ENCODE measurements at regions not wholly inside any gene's neighbourhood (a gene's known extent, or its start where the extent isn't known, plus 50 kb on each side); places are given as distances from the start of the nearest gene placed in this dataset.

DNA sequence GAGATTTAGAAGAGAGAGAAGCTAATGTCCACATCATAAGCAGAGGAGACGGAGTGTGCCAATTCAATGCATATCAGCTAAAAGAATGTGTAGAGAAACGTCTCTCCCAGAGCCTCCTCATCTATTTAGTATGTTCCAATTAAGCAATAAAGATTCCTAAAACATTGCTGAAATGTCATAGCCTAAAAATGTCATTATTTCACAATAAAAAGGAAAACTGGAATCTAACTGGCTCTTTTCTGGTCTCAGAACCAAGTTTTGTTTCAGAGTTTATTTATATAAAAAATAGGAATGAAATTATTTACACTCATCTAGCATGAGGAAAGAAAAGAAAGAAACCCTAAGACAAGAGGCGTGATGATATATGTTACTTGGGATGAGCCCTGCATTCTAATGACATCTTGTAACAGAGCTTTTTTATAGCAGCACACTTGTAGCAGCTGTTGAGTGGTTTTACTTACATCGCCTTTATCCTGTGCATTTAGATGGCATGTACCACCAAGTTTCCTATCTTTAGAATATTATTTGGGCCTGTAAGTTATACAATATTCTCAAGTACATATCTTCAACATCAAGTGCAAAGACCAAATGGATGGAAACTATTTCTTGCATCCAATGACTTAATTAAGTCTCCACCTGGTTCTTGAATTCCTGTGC is 266.3 kb upstream of the PRKD1 start:
- no peaks in the 10 kb centered on the region for H3K36me3 ChIP-seq (ENCODE audit: control insufficient read depth in 1 of 2, insufficient read depth in 2 of 2, low read depth in 1 of 2, low read length in 2 of 2)

DNA sequence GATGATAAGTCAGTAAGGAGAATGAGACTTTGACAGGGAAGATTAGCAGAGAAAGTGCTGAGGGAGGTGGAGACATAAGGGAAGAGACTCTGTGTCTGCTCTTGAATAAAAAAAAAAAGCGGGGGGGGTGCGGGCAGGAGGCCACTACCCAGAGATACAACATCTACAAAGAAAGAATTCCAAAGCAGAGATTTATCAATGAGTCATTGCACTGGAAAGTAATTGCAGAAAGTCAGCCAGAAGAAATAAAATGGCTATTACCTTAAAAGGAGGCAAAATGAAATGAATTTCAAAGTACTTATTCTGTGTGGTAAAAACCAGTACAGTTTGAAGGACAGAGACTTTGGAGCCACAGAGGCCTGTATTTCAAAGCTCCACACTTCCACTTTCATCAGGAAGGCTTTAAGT is 267.1 kb upstream of the PRKD1 start:
- no peak overlapping the region for H3K4ac ChIP-seq (ENCODE audit: low read depth in 1 of 2, low read length in 2 of 2)
- peak overlapping the region; percentile 85 for H3K9ac ChIP-seq (ENCODE audit: low read length)
- no peak overlapping the region for H2BK12ac ChIP-seq (ENCODE audit: low read length in 2 of 2)
- H2BK120ac ChIP-seq (ENCODE audit: low read depth, low read length): no peak overlapping the region
- peak; percentile 59 for DNase-seq
- H2AK5ac ChIP-seq (ENCODE audit: low read length, severe bottlenecking): no peak overlapping the region
- H3K4me3 ChIP-seq (ENCODE audit: insufficient read depth in 1 of 2, low read depth in 1 of 2, low read length in 2 of 2): peak overlapping the region in 1 of 2 experiments; percentile 41
- H3K79me1 ChIP-seq (replicated peaks; ENCODE audit: low read length, poor library complexity, severe bottlenecking): no peaks in the 10 kb centered on the region
- H2BK15ac ChIP-seq (ENCODE audit: low read depth, poor library complexity, severe bottlenecking): no peak overlapping the region
- WGBS: no CpG with 5 or more reads among the region's 2 CpGs
- no peak overlapping the region for H4K91ac ChIP-seq (ENCODE audit: low read length)
- no peaks in the 10 kb centered on the region for H3K36me3 ChIP-seq (ENCODE audit: control insufficient read depth in 1 of 2, insufficient read depth in 2 of 2, low read depth in 1 of 2, low read length in 2 of 2)
- H3K27me3 ChIP-seq (ENCODE audit: control insufficient read depth in 1 of 2, insufficient read depth in 1 of 2, low read length in 2 of 2): no peaks in the 10 kb centered on the region
- H4K8ac ChIP-seq (ENCODE audit: low read length): no peak overlapping the region
- no peak overlapping the region for H3K18ac ChIP-seq (ENCODE audit: low read depth in 1 of 2, low read length in 2 of 2)
- no peaks in the 10 kb centered on the region for H3K4me1 ChIP-seq (ENCODE audit: control insufficient read depth, insufficient read depth, low read depth, low read length)
- H2AFZ ChIP-seq (ENCODE audit: low read depth, low read length): no peak overlapping the region
- H3K27ac ChIP-seq (ENCODE audit: low read length, poor library complexity, severe bottlenecking): no peak overlapping the region
- peaks cover 4% of the 10 kb centered on the region for H3K9me3 ChIP-seq (ENCODE audit: control insufficient read depth, low read length)
- H3K23ac ChIP-seq (ENCODE audit: low read length in 2 of 2): no peak overlapping the region
- H3K4me2 ChIP-seq (ENCODE audit: low read length, poor library complexity, severe bottlenecking): no peak overlapping the region
- H3K14ac ChIP-seq (ENCODE audit: low read length in 2 of 2): no peak overlapping the region
- H2BK5ac ChIP-seq (ENCODE audit: low read depth, low read length, poor library complexity, severe bottlenecking): no peak overlapping the region

More for the DNA sequence above, 266.3 kb upstream of the PRKD1 start:
- Histone ChIP-seq H3K18ac (ENCODE audit: low read depth in 1 of 2, low read length in 2 of 2) (no peak overlapping the region), H3K4ac (ENCODE audit: low read depth in 1 of 2, low read length in 2 of 2) (no peak overlapping the region), H3K9me3 (ENCODE audit: control insufficient read depth, low read length) (peaks cover 4% of the 10 kb centered on the region), H3K27me3 (ENCODE audit: control insufficient read depth in 1 of 2, insufficient read depth in 1 of 2, low read length in 2 of 2) (no peaks in the 10 kb centered on the region), H3K4me1 (ENCODE audit: control insufficient read depth, insufficient read depth, low read depth, low read length) (no peaks in the 10 kb centered on the region), H4K8ac (ENCODE audit: low read length) (no peak overlapping the region), H2BK15ac (ENCODE audit: low read depth, poor library complexity, severe bottlenecking) (no peak overlapping the region), H2BK12ac (ENCODE audit: low read length in 2 of 2) (no peak overlapping the region), H3K4me2 (ENCODE audit: low read length, poor library complexity, severe bottlenecking) (no peak overlapping the region), H2AFZ (ENCODE audit: low read depth, low read length) (no peak overlapping the region), H3K27ac (ENCODE audit: low read length, poor library complexity, severe bottlenecking) (no peak overlapping the region), H3K23ac (ENCODE audit: low read length in 2 of 2) (no peak overlapping the region), H3K9ac (ENCODE audit: low read length) (peak overlapping the region; percentile 85), H2BK5ac (ENCODE audit: low read depth, low read length, poor library complexity, severe bottlenecking) (no peak overlapping the region), H3K79me1 (replicated peaks; ENCODE audit: low read length, poor library complexity, severe bottlenecking) (no peaks in the 10 kb centered on the region), H3K14ac (ENCODE audit: low read length in 2 of 2) (no peak overlapping the region), H3K4me3 (ENCODE audit: insufficient read depth in 1 of 2, low read depth in 1 of 2, low read length in 2 of 2) (peak overlapping the region in 1 of 2 experiments; percentile 48), H4K91ac (ENCODE audit: low read length) (no peak overlapping the region), H2BK120ac (ENCODE audit: low read depth, low read length) (no peak overlapping the region), H2AK5ac (ENCODE audit: low read length, severe bottlenecking) (no peak overlapping the region)
- DNase-seq: peak; percentile 69
- WGBS: 100% methylated on average over 1 of the region's 4 CpGs

DNA sequence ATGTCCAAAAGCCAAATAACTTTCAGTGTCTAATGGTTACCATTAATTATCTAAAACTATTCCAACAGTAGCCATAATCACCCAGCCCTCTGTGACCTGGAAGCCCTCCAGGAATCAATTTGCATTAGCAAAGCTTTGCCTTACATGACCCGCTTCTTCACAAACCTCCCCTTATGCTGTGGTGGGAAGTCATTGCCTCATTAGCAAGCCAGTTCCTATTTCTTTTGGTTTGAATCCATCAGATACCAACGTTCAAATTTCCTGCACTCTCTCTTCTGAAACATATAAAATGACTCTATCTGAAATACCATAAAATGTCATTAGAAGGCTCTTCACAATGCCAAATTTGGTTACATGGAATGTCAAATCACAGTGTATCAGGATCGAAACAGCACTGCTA is 268.3 kb upstream of the PRKD1 start:
- no peak overlapping the region for H3K4me3 ChIP-seq (ENCODE audit: insufficient read depth in 1 of 2, low read depth in 1 of 2, low read length in 2 of 2)
- no peak overlapping the region for H3K23ac ChIP-seq (ENCODE audit: low read length in 2 of 2)
- H2AK5ac ChIP-seq (ENCODE audit: low read length, severe bottlenecking): no peak overlapping the region
- no peaks in the 10 kb centered on the region for H3K27me3 ChIP-seq (ENCODE audit: control insufficient read depth in 1 of 2, insufficient read depth in 1 of 2, low read length in 2 of 2)
- no peak overlapping the region for H2BK12ac ChIP-seq (ENCODE audit: low read length in 2 of 2)
- H3K18ac ChIP-seq (ENCODE audit: low read depth in 1 of 2, low read length in 2 of 2): no peak overlapping the region
- H3K4me1 ChIP-seq (ENCODE audit: control insufficient read depth, insufficient read depth, low read depth, low read length): no peaks in the 10 kb centered on the region
- no peak overlapping the region for H2AFZ ChIP-seq (ENCODE audit: low read depth, low read length)
- H3K9me3 ChIP-seq (ENCODE audit: control insufficient read depth, low read length): peaks cover 4% of the 10 kb centered on the region
- no peak overlapping the region for H3K4me2 ChIP-seq (ENCODE audit: low read length, poor library complexity, severe bottlenecking)
- H3K36me3 ChIP-seq (ENCODE audit: control insufficient read depth in 1 of 2, insufficient read depth in 2 of 2, low read depth in 1 of 2, low read length in 2 of 2): no peaks in the 10 kb centered on the region
- WGBS: 57% methylated on average over 3 of the region's 3 CpGs
- no peak overlapping the region for H2BK120ac ChIP-seq (ENCODE audit: low read depth, low read length)
- H4K91ac ChIP-seq (ENCODE audit: low read length): no peak overlapping the region
- H3K14ac ChIP-seq (ENCODE audit: low read length in 2 of 2): no peak overlapping the region
- H4K8ac ChIP-seq (ENCODE audit: low read length): no peak overlapping the region
- no peak overlapping the region for H2BK5ac ChIP-seq (ENCODE audit: low read depth, low read length, poor library complexity, severe bottlenecking)
- H3K9ac ChIP-seq (ENCODE audit: low read length): no peak overlapping the region
- DNase-seq: no peak
- H3K79me1 ChIP-seq (replicated peaks; ENCODE audit: low read length, poor library complexity, severe bottlenecking): no peaks in the 10 kb centered on the region
- no peak overlapping the region for H3K27ac ChIP-seq (ENCODE audit: low read length, poor library complexity, severe bottlenecking)
- H2BK15ac ChIP-seq (ENCODE audit: low read depth, poor library complexity, severe bottlenecking): no peak overlapping the region
- no peak overlapping the region for H3K4ac ChIP-seq (ENCODE audit: low read depth in 1 of 2, low read length in 2 of 2)

- no peaks in the 10 kb centered on the region for H3K4me1 ChIP-seq (ENCODE audit: control insufficient read depth, insufficient read depth, low read depth, low read length)
- H2BK120ac ChIP-seq (ENCODE audit: low read depth, low read length): no peak overlapping the region
- H2BK12ac ChIP-seq (ENCODE audit: low read length in 2 of 2): no peak overlapping the region
- no peak overlapping the region for H3K4ac ChIP-seq (ENCODE audit: low read depth in 1 of 2, low read length in 2 of 2)
- no peak overlapping the region for H4K8ac ChIP-seq (ENCODE audit: low read length)
- no peak overlapping the region for H2BK15ac ChIP-seq (ENCODE audit: low read depth, poor library complexity, severe bottlenecking)
- no peak overlapping the region for H3K4me3 ChIP-seq (ENCODE audit: insufficient read depth in 1 of 2, low read depth in 1 of 2, low read length in 2 of 2)
- WGBS: 94% methylated on average over 1 of the region's 2 CpGs
- no peaks in the 10 kb centered on the region for H3K79me1 ChIP-seq (replicated peaks; ENCODE audit: low read length, poor library complexity, severe bottlenecking)
- H3K9ac ChIP-seq (ENCODE audit: low read length): no peak overlapping the region
- no peak overlapping the region for H2AFZ ChIP-seq (ENCODE audit: low read depth, low read length)
- no peak for DNase-seq
- no peaks in the 10 kb centered on the region for H3K27me3 ChIP-seq (ENCODE audit: control insufficient read depth in 1 of 2, insufficient read depth in 1 of 2, low read length in 2 of 2)
- no peak overlapping the region for H3K14ac ChIP-seq (ENCODE audit: low read length in 2 of 2)
- no peak overlapping the region for H3K27ac ChIP-seq (ENCODE audit: low read length, poor library complexity, severe bottlenecking)
- no peak overlapping the region for H3K23ac ChIP-seq (ENCODE audit: low read length in 2 of 2)
- no peak overlapping the region for H2AK5ac ChIP-seq (ENCODE audit: low read length, severe bottlenecking)
- no peak overlapping the region for H3K18ac ChIP-seq (ENCODE audit: low read depth in 1 of 2, low read length in 2 of 2)
- no peak overlapping the region for H3K4me2 ChIP-seq (ENCODE audit: low read length, poor library complexity, severe bottlenecking)
- no peak overlapping the region for H2BK5ac ChIP-seq (ENCODE audit: low read depth, low read length, poor library complexity, severe bottlenecking)
- H3K36me3 ChIP-seq (ENCODE audit: control insufficient read depth in 1 of 2, insufficient read depth in 2 of 2, low read depth in 1 of 2, low read length in 2 of 2): no peaks in the 10 kb centered on the region
- no peak overlapping the region for H4K91ac ChIP-seq (ENCODE audit: low read length)
- H3K9me3 ChIP-seq (ENCODE audit: control insufficient read depth, low read length): peaks cover 4% of the 10 kb centered on the region
Observed at GRCh38 chr14:30196861-30197260, 269.2 kb upstream of the PRKD1 start.
